ENCODE measurements at regions not wholly inside any gene's neighbourhood (a gene's known extent, or its start where the extent isn't known, plus 50 kb on each side); places are given as distances from the start of the nearest gene placed in this dataset.

GRCh38 chr4:180866933-180867643 lies 1376.1 kb upstream of the TENM3 start:
- no peak for DNase-seq

- no peak for DNase-seq
Observed at GRCh38 chr4:180870623-180871022, 1372.6 kb upstream of the TENM3 start.

DNA sequence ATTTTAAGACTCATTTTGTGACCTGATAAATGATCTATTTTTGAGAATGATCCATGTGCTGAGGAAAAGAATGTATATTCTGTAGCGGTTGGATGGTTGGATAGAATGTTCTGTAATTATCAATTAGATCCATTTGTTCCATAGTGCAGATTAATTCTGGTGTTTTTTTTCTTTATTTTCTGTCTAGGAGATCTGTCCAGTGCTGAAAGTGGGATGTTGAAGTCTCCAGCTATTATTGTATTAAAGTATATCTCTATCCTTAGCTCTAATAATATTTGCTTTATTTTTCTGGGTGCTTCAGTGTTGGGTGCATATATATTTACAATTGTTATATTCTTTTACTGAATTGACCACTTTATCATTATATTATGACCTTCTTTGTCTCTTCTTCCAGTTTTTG lies 1344.9 kb upstream of the TENM3 start:
- no peak for DNase-seq

DNA sequence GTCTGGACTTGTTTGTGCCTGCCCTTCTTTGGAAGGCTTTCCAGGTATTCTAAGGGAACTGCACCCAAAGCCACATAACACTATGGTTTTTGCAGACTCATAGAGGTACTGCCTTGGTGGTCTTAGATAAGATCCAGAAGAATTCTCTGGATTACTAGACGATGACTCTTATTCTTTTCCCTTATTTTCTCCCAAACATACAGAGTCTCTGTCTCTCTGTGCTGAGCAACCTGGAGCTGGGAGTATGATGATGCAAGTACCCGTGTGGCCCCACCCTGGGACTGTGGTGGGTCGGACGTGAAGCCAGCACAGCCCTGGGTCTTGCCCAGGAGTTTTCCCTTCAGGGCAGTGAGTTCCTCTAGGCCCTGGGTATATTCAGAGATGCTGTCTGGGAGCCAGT lies 1342.4 kb upstream of the TENM3 start:
- no peak for DNase-seq

GRCh38 chr4:180909279-180909678 lies 1333.9 kb upstream of the TENM3 start:
- DNase-seq: peak in 1 of 2 experiments; percentile 24

DNA sequence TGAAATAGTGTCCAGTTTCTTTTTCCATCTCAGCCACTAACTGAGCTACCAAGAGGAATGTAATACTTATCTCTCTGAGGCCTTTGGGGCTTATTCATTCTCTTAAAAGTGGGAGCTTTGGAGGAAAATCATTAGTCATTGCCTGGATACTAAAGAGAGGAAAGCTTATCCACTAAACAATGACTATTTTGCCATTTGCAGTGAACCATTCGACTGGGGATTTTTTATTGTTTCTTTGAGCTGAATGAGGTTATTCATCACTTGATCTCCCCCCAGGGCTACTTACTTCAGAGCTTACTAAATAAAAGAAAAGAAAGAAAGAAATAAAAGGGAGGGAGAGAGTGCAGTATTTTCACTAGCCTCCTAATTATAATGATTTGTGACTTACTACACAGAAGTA lies 1329.5 kb upstream of the TENM3 start:
- DNase-seq: no peak

DNA sequence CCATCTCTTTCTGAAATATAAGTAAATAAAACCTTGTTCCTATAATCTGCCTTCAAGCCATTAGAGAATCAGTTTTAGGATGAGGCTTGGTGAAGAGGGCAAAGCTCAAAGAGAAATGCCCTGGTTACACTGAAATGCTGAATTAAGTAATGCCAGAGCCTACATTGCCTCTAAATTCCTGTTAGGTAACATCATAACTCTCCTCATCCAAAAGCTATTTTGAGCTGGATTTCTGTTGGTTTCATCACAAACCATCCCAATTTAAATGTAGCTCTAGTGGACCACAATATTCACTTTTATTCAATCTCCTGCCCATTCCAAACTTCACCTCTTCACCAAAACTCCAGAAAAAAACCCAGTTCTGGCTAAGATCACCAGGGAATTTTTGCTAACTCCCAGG lies 1319.7 kb upstream of the TENM3 start:
- DNase-seq: no peak

DNA sequence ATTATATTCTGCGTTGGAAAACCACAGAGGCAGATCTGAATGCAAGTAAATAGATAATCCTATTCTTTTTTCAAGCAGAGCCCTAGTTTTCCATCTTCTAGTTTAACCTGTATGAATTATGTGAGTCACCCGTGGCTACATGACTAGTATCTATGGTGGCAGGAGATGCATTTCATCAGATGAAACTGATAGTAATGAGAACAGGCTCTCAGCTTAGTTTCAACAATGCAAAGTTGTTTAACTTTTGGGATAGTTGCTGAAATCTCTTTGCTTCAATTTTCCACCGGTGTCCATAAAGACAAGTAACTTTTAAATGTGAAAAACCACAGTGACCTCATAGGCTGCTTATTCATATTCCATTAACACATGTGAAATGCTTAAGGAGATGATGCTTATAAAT lies 1317.4 kb upstream of the TENM3 start:
- DNase-seq: no peak

DNA sequence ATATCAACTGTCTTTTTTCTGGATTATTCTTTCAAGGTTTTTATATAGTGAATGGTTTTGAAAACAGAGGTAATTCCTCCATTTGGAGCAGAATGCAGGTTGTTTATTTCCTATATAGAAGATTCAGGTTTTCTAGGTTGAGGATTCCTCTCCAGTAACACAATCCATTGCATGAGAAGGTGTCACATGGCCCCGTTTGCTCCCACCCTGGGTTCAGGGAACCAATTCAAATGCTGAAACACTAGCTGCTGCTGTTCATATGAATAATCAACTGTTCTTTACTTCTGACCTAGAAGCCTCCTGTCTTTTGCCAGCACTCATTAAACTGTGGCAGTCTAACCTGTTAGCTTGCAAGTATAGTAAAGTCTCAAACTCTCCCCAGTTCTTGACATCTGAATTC lies 1316.9 kb upstream of the TENM3 start:
- no peak for DNase-seq

- DNase-seq: no peak
Observed at GRCh38 chr4:180932370-180933001, 1310.7 kb upstream of the TENM3 start.

GRCh38 chr4:180937083-180937482 lies 1306.1 kb upstream of the TENM3 start:
- DNase-seq: no peak

DNA sequence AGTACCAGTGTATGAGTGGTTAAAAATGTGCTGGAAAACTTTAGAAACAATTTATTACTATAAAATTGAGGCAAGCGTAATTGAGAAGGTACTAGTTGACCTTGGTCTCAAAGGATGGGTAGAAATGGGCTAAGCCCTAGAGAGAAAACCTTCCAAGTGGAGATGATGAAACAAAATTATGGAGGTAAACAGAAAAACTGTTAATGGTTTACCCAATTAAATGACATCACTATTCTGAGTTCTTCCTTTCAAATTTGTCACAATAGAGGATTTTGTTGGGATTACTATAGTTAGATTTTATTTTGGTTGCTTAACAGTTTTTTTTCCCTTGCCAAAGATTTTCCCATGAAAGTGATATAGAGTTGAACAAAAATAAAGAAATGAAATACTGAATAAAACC lies 1302.5 kb upstream of the TENM3 start:
- no peak for DNase-seq

DNA sequence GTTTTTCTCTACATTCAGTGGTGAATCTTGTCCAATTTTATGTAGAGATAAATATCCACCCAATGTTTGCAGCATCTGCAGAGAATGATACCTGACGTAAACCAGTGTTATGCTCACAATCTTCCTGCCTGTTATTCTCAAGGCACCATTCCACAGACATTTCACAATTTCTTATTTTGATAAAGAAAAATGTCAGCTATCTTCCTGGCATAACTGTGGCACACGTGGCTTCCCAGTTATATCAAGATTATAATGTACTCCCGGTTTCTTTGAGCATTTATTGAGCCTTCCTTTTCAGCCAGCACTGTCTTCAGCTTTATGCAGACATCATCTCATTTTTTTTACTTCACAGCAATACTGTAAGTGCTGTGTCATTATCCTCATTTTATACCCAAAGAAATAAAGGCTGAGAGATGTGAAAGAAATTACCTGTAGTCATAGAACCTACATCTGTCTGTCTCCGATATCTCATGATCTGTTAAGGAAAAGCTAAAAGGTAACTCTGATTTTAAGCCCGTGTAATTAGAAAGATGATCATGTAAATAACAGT lies 1300.8 kb upstream of the TENM3 start:
- DNase-seq: no peak

- DNase-seq: no peak
Observed at GRCh38 chr4:180946188-180946587, 1297.0 kb upstream of the TENM3 start.

DNA sequence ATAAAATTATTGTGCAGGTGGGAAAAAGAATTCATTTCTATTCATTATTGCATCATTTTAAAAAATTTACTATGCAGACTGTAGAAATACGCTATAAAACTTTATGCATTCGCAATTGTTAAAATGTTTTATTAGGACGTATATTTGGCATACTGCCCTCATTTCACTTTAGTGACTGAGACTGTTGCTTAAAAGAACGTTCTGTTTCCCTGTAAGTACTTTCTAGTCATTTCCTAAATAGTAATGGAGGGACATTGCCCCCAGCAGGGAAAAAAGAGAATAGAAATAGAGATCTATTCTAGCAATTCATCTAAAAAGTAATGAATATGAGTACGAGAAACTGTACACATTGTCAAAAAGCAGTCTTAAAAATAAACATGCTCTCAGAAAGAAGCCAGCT lies 1295.8 kb upstream of the TENM3 start:
- DNase-seq: peak in 1 of 2 experiments; percentile 20

- no peak for DNase-seq
Observed at GRCh38 chr4:180949424-180950213, 1293.6 kb upstream of the TENM3 start.

- no peak for DNase-seq
Observed at GRCh38 chr4:180950377-180950776, 1292.8 kb upstream of the TENM3 start.

GRCh38 chr4:180951312-180951711 lies 1291.9 kb upstream of the TENM3 start:
- no peak for DNase-seq

DNA sequence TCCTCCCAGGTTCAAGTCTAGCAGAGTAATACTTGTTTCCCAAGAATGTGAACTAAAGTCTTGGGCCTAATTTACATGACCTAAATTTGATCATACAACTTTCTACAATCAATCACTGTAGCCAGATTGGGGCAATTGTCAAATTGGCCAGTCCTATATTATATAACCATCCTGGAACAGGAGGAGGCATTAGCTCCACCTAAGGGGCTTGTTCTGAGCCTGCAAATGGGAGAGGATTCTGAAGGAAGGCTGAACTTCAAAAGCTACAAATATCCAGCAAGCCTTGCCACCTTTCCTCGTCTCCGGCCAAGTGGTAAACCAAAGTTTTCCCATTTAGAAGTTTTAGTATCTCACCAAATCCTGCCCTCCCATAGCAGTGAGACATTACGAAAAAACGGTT lies 1289.6 kb upstream of the TENM3 start:
- DNase-seq: no peak

GRCh38 chr4:180960743-180961401 lies 1282.3 kb upstream of the TENM3 start:
- DNase-seq: peak; percentile 78 to 86

- DNase-seq: peak; percentile 32 to 49
Observed at GRCh38 chr4:180962268-180962667, 1280.9 kb upstream of the TENM3 start.

DNA sequence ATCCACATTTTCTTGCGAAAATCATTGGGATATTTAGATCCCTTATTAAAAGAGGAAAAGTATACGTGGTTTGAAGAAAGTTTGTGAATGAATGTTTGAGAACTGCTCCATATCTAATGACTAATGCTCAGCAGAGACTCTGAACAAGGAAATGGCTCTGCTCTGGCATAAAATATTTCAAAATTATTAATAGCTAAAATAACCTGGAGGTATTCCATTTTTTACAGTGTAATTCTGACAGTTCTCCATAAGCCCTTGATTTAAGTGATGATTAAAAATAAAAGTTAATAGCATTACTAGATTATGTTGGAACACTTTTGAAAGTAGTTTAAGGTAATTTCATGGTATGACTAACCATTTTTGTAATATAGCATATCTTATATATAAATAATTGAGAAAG lies 1276.9 kb upstream of the TENM3 start:
- no peak for DNase-seq

- DNase-seq: no peak
Observed at GRCh38 chr4:180967936-180968335, 1275.3 kb upstream of the TENM3 start.

Measured in NCI-H526 (cell line).